GM12864 (cell line): ENCODE measurements at regions not wholly inside any gene's neighbourhood (a gene's known extent, or its start where the extent isn't known, plus 50 kb on each side); places are given as distances from the start of the nearest gene placed in this dataset.

Experiments used
- DNase-seq: peaks from one replicate; pipeline ENCODE4 v3.0.0-alpha.2; 2011; ENCODE audit warnings: low read depth
- H3K4me3 ChIP-seq: 2 replicates; pipeline ENCODE4 v1.5.1; 2011; ENCODE audit warnings: mild to moderate bottlenecking, low read depth, low read length, control low read depth
- TF ChIP-seq, protein P1 (sequence below): IDR thresholded peaks from 2 replicates; pipeline ENCODE4 v1.5.1; 2011; ENCODE audit warnings: low read depth, mild to moderate bottlenecking, moderate library complexity, low read length, control low read depth, inconsistent platforms; ENCODE audit errors: missing control alignments

DNA sequence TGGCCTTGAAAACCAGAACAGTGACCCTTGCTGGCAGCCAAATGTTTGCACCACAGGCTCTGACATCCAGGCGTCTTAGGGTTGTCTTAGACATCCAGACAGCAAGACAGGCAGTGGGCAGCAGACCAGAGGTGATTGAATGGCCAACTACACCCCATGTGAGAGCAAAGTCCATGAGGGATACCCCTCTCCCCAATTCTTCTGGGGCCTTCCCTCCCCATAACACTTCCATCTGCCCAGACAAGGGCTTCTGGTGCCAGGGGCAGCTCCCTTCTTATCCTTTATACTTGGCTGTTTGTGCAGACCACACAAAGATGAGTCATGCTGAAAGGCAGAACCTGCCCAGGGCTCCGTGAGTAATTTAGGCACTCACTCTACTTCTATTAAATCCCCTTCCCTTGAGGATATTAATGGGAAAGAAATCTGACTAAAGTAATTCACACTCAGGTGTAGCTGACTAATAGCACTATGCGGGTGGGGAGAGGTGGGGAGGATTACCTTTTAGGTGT lies 257.9 kb downstream of the UACA start:
- TF ChIP-seq, protein P1, sequence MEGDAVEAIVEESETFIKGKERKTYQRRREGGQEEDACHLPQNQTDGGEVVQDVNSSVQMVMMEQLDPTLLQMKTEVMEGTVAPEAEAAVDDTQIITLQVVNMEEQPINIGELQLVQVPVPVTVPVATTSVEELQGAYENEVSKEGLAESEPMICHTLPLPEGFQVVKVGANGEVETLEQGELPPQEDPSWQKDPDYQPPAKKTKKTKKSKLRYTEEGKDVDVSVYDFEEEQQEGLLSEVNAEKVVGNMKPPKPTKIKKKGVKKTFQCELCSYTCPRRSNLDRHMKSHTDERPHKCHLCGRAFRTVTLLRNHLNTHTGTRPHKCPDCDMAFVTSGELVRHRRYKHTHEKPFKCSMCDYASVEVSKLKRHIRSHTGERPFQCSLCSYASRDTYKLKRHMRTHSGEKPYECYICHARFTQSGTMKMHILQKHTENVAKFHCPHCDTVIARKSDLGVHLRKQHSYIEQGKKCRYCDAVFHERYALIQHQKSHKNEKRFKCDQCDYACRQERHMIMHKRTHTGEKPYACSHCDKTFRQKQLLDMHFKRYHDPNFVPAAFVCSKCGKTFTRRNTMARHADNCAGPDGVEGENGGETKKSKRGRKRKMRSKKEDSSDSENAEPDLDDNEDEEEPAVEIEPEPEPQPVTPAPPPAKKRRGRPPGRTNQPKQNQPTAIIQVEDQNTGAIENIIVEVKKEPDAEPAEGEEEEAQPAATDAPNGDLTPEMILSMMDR: no peak
- DNase-seq: no peak
- no peak overlapping the region for H3K4me3 ChIP-seq

DNA sequence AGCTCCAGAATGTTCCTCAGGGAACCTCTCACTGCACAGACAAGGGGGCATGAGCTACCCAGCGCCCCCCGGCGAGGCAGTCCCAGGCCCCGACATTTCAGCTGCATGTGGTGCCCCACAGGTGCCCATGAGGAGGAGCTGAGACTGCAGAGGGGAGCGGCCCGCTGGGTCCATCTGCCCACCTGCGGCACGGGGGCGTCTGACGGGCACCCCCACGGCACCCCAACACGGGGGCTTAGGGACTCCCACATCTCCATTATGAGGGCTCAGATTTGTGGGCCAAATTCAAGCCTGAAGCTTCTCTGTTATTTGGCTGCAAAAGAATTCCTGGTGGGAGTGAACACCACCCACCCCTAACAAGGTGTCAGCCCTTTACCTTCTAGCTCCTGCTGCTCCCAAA lies 258.4 kb downstream of the UACA start:
- TF ChIP-seq, protein P1: no peak
- no peak overlapping the region; the same call in 1 of the 2 replicates for H3K4me3 ChIP-seq

DNA sequence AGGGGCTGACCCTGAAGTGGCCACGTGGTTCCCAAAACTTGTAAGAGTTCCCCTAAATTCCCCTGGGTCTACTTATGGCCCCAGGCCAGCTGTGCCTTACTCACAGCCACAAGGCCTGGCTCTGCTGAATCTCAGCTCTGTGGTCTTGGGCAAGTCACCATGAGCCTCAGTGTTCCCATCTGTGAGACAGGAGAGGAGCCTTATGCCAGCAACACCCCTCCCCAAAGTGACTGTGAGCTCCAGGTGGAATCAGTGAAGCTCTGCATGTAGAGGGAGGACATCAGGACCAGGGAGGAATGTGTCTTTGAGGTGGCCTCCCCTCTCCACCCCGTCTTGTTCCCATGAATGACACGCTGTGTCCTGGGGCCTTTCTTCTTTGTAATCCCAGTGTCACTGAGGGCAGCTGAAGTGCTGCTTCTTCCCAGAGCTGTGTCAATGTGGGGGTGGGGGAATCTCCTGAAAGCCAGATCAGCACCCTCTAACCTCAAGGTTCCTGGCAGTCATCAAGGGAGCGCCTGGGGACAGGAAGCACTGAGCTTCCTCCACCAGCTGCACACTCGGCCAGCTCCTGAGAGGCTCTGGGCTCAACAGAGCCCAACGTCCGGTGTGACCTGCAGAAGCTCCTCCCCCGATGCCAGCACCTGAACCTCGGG lies 258.9 kb downstream of the UACA start:
- DNase-seq: peak; percentile 69
- TF ChIP-seq, protein P1: no peak
- no peak overlapping the region; the same call in 1 of the 2 replicates for H3K4me3 ChIP-seq

More for the DNA sequence above, 258.4 kb downstream of the UACA start:
- no peak for DNase-seq

DNA sequence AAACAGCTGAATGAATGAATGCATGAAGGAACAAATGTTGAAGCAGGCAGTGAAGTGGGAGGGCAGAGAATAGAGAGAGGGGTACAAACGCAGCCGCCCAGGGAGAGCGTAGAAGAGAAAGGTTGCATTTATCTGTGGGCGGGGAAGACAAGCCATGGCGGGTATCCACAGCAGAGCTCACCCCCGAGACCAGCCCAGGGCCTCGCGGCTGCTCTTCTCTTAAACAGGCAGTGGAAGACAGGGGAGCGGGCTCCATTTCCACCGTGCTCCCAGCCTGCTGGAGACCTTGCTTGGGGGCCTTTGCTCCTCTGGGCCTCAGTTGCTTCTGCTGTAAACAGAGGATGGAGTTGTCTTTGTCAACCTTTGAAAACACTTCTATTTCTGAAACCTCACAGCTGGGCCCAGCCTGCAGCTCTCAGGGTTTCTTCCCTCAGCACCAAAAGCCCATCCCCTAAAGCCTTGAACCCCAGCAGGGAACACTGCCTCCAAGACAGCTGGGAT lies 259.5 kb downstream of the UACA start:
- no peak for DNase-seq
- H3K4me3 ChIP-seq: no peak overlapping the region; the same call in 1 of the 2 replicates
- TF ChIP-seq, protein P1: no peak

DNA sequence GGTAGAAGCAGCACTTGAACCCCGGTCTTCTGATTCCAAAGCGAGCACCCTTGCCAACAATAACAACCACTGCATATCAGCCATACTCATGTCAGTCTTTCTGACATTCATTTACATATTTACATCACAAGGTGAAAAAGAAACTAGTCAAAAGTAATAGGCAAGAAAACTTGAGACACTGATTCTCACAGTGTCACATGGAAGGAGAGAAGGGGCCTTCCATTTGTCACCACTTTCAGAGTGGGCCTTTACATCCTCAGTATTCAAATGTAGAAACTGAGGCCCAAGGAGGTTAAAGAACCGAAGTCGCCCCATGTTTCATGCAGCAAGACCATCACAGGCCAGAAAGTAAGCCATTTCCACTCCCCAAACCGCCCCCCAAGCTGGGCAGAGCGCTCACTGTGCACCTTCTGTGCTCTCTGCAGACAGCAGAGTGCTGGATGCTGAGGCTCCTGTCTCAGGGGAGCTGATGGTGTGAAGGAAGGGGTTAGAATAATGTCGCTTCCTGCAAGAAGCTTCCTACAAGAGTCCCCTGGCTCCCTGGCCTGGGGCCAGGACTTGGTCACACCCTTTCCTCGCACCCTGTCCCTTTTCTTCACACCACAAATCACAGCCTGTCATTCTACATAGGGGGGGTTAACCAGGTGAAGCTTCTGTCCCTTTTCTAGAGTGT lies 260.1 kb downstream of the UACA start:
- DNase-seq: no peak
- TF ChIP-seq, protein P1: no peak
- H3K4me3 ChIP-seq: no peak overlapping the region; the same call in 1 of the 2 replicates

DNA sequence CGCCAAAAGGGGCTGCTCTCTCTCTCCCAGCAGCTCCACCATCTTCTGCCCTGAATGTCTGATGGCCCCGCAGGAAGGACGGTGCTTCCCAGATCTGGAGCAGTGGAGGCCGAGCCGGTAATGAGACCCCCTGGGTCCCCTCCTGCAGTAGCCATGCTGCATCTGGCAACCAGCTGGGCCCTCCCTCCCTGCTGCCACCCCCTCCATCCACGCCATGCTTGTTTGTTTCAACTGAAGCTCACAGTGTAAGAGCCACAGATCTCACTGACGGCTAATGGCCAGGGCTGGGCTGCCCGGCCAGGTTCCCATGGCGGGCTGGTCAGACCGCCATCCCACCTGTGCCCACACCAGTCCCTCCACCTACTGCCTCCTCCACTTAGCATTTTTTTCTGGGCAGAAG lies 260.8 kb downstream of the UACA start:
- no peak for DNase-seq
- TF ChIP-seq, protein P1: no peak
- no peak overlapping the region for H3K4me3 ChIP-seq
